GM23338 (cell line): ENCODE measurements at regions not wholly inside any gene's neighbourhood (a gene's known extent, or its start where the extent isn't known, plus 50 kb on each side); places are given as distances from the start of the nearest gene placed in this dataset.

Source experiments
- POLR2AphosphoS5 ChIP-seq: IDR thresholded peaks from 2 replicates; pipeline ENCODE4 v1.6.1; 2016; ENCODE audit warnings: antibody characterized with exemption, low read depth
- ZNF114 ChIP-seq: fragments of 250-450 bp; sonication (Bioruptor Pico); IDR thresholded peaks from 2 replicates; pipeline ENCODE4 v1.5.0; 2020; ENCODE audit warnings: mild to moderate bottlenecking, moderate library complexity
- ZNF331 ChIP-seq: fragments of 250-450 bp; sonication (Bioruptor Pico); IDR thresholded peaks from 2 replicates; pipeline ENCODE4 v1.5.0; 2020; ENCODE audit warnings: low read depth, mild to moderate bottlenecking, moderate library complexity

DNA sequence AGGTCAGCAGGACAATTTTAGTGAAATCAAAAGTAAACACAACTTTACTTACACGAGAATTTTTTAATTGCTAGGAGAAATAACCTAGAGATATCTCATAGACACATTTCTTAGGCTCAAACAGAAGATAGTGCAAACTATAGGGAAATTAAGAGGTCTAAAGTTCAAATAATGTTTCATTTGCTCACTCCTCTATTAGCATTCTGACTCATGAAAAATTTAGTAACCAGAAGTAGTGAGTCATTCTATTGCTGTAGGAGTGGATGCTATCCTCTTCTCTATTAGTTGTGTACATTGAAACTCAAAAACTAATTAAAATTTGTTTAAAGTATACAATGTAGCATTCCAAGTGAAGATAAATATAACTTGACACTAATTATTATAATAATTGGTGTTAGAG, 908.3 kb upstream of the TMEFF2 start:
- TF ChIP-seq POLR2AphosphoS5 (no peak), ZNF114 (CRISPR knock-in tag) (no peak), ZNF331 (CRISPR knock-in tag) (no peak)
